H1 (cell line): ENCODE measurements at regions not wholly inside any gene's neighbourhood (a gene's known extent, or its start where the extent isn't known, plus 50 kb on each side); places are given as distances from the start of the nearest gene placed in this dataset.

ENCODE experiments used
- CTCF ChIA-PET: fragments of 300-600 bp; sonication (Branson Sonifier 250); formaldehyde crosslinking; loops from one replicate; lab custom pipeline; 2021; ENCODE audit not compliant: partially characterized antibody; lab: Charles Lee
- POLR2A ChIA-PET: fragments of 300-600 bp; sonication (Branson Sonifier 250); formaldehyde crosslinking; loops from one replicate; lab custom pipeline; 2021; ENCODE audit warnings: inconsistent platforms; ENCODE audit not compliant: partially characterized antibody; lab: Charles Lee
- DNase-seq, 2 experiments: peaks; one replicate each; pipeline versions ENCODE4 v3.0.0 to v3.0.0-alpha.2; 2010 to 2022; ENCODE audit warnings: low spot score in 2 of 2, low read depth in 1 of 2, mixed read lengths in 1 of 2
- FAIRE-seq: peaks from 2 replicates; lab custom pipeline; 2011; peaks lifted over from hg19 to GRCh38; lab: Jason Lieb, UNC
- H2AFZ ChIP-seq: 2 replicates; pipeline ENCODE4 v1.8.1; 2012; ENCODE audit warnings: low read length, inconsistent platforms
- H2AK5ac ChIP-seq: 2 replicates; pipeline ENCODE4 v1.6.1; 2013; ENCODE audit warnings: low read depth, low read length
- H2BK120ac ChIP-seq: replicated peaks from 2 replicates; pipeline ENCODE3; 2013; ENCODE audit warnings: low read depth, low read length, inconsistent platforms
- H2BK12ac ChIP-seq: 2 replicates; pipeline ENCODE4 v1.6.1; 2013; ENCODE audit warnings: low read depth, low read length
- H2BK15ac ChIP-seq: 2 replicates; pipeline ENCODE4 v1.6.1; 2013; ENCODE audit warnings: low read length
- H2BK20ac ChIP-seq: 2 replicates; pipeline ENCODE4 v1.6.1; 2013; ENCODE audit warnings: low read length
- H2BK5ac ChIP-seq: 2 replicates; pipeline ENCODE4 v1.6.1; 2013; ENCODE audit warnings: low read depth, low read length
- H3K14ac ChIP-seq: 2 replicates; pipeline ENCODE4 v1.6.1; 2013; ENCODE audit warnings: inconsistent platforms; ENCODE audit not compliant: insufficient read length
- H3K18ac ChIP-seq: 2 replicates; pipeline ENCODE4 v1.6.1; 2013; ENCODE audit warnings: low read length; ENCODE audit errors: extremely low read depth
- H3K23ac ChIP-seq: 2 replicates; pipeline ENCODE4 v1.6.1; 2013; ENCODE audit warnings: inconsistent platforms; ENCODE audit not compliant: insufficient read length
- H3K23me2 ChIP-seq: 2 replicates; pipeline ENCODE4 v1.6.1; 2013; ENCODE audit warnings: low read depth, low read length
- H3K27ac ChIP-seq: 2 replicates; pipeline ENCODE4 v1.6.1; 2011; ENCODE audit warnings: low read depth, low read length, inconsistent platforms
- H3K27me3 ChIP-seq, 4 experiments: replicated peaks in 1 of 4; 1 replicate in 1 of 4; 2 replicates in 3 of 4; pipeline versions ENCODE4 v1.6.1 to v1.8.1; 2011 to 2013; ENCODE audit warnings: low read length in 3 of 4, mild to moderate bottlenecking in 3 of 4, inconsistent platforms in 2 of 4, mixed read lengths in 2 of 4, moderate library complexity in 1 of 4; ENCODE audit not compliant: control insufficient read depth in 3 of 4, insufficient read depth in 3 of 4; ENCODE audit errors: extremely low read depth in 1 of 4
- H3K36me3 ChIP-seq, 4 experiments: 2 replicates each; pipeline versions ENCODE4 v1.6.1 to v1.8.1; 2011 to 2013; ENCODE audit warnings: mild to moderate bottlenecking in 4 of 4, low read length in 3 of 4, moderate library complexity in 2 of 4, control low read depth in 1 of 4, inconsistent platforms in 1 of 4; ENCODE audit not compliant: insufficient read depth in 4 of 4, control insufficient read depth in 2 of 4
- H3K4ac ChIP-seq: replicated peaks from 2 replicates; pipeline ENCODE3; 2013; ENCODE audit warnings: low read length, low read depth, mixed read lengths, inconsistent platforms; ENCODE audit not compliant: insufficient read length
- H3K4me1 ChIP-seq, 4 experiments: replicated peaks in 1 of 4; 1 replicate in 1 of 4; 2 replicates in 3 of 4; pipeline versions ENCODE4 v1.6.1 to v1.8.1; 2011 to 2013; ENCODE audit warnings: low read length in 3 of 4, inconsistent platforms in 2 of 4, mixed read lengths in 1 of 4; ENCODE audit not compliant: insufficient read depth in 4 of 4, control insufficient read depth in 3 of 4
- H3K4me2 ChIP-seq, 2 experiments: 2 replicates each; pipeline versions ENCODE4 v1.6.1 to v1.8.1; 2011 to 2013; ENCODE audit warnings: low read depth in 2 of 2, low read length in 2 of 2, control low read depth in 1 of 2, inconsistent platforms in 1 of 2, mild to moderate bottlenecking in 1 of 2; ENCODE audit not compliant: insufficient read depth in 1 of 2
- H3K4me3 ChIP-seq, 4 experiments: fragments of 200-600, 300-600 bp in 1 of 4; sonication (generic), shearing (Covaris generic), sonication (Bioruptor Twin) in 1 of 4; 2 replicates each; pipeline versions ENCODE4 v1.5.1 to v1.8.1; 2011 to 2016; ENCODE audit warnings: low read length in 4 of 4, low read depth in 3 of 4, control low read depth in 2 of 4, inconsistent platforms in 2 of 4, mild to moderate bottlenecking in 2 of 4, mixed read lengths in 1 of 4, moderate library complexity in 1 of 4; ENCODE audit not compliant: insufficient read depth in 2 of 4; ENCODE audit errors: extremely low read depth in 1 of 4
- H3K56ac ChIP-seq: replicated peaks from 2 replicates; pipeline ENCODE3; 2013; ENCODE audit warnings: low read depth, mild to moderate bottlenecking, mixed read lengths, low read length, inconsistent platforms; ENCODE audit not compliant: insufficient read length
- H3K79me1 ChIP-seq: 2 replicates; pipeline ENCODE4 v1.6.1; 2013; ENCODE audit warnings: low read depth, low read length, control low read depth
- H3K79me2 ChIP-seq, 2 experiments: 2 replicates each; pipeline versions ENCODE4 v1.6.1 to v1.8.1; 2012 to 2013; ENCODE audit warnings: low read length in 2 of 2, mild to moderate bottlenecking in 2 of 2, inconsistent platforms in 1 of 2; ENCODE audit not compliant: insufficient read depth in 2 of 2, control insufficient read depth in 1 of 2
- H3K9ac ChIP-seq, 4 experiments: replicated peaks in 1 of 4; 1 replicate in 1 of 4; 2 replicates in 3 of 4; pipeline versions ENCODE4 v1.6.1 to v1.8.1; 2011 to 2013; ENCODE audit warnings: low read depth in 3 of 4, low read length in 3 of 4, control low read depth in 2 of 4, mild to moderate bottlenecking in 2 of 4, moderate library complexity in 2 of 4, inconsistent platforms in 1 of 4; ENCODE audit errors: extremely low read depth in 1 of 4
- H3K9me3 ChIP-seq, 2 experiments: 2 replicates each; pipeline versions ENCODE4 v1.6.1 to v1.8.1; 2012 to 2013; ENCODE audit warnings: mild to moderate bottlenecking in 2 of 2, moderate library complexity in 2 of 2, control low read depth in 1 of 2, inconsistent platforms in 1 of 2, low read depth in 1 of 2, low read length in 1 of 2, mixed read lengths in 1 of 2; ENCODE audit not compliant: insufficient read depth in 2 of 2
- H4K20me1 ChIP-seq, 2 experiments: replicated peaks in 1 of 2; 2 replicates each; pipeline versions ENCODE3 to v1.8.1; 2011 to 2013; ENCODE audit warnings: inconsistent platforms in 2 of 2, low read length in 2 of 2, mild to moderate bottlenecking in 1 of 2; ENCODE audit not compliant: insufficient read depth in 2 of 2, control insufficient read depth in 1 of 2
- H4K5ac ChIP-seq: 2 replicates; pipeline ENCODE4 v1.6.1; 2013; ENCODE audit warnings: low read length, low read depth, mixed read lengths, inconsistent platforms; ENCODE audit not compliant: insufficient read length
- H4K8ac ChIP-seq: 2 replicates; pipeline ENCODE4 v1.8.0; 2013; ENCODE audit warnings: mild to moderate bottlenecking, moderate library complexity, low read length, inconsistent platforms; ENCODE audit not compliant: insufficient read depth; ENCODE audit errors: extremely low read depth
- H4K91ac ChIP-seq: replicated peaks from 2 replicates; pipeline ENCODE3; 2013; ENCODE audit warnings: low read length, mixed read lengths, inconsistent platforms; ENCODE audit not compliant: insufficient read length
- BRCA1 ChIP-seq: IDR thresholded peaks from 2 replicates; pipeline ENCODE4 v1.6.1; 2012; ENCODE audit warnings: low read depth, low read length, improper control_type of control experiment
- CHD1 ChIP-seq: IDR thresholded peaks from 2 replicates; pipeline ENCODE4 v1.6.1; 2012; ENCODE audit warnings: low read depth, low read length, improper control_type of control experiment
- CTCF ChIP-seq, 3 experiments: IDR thresholded peaks; 1 replicate in 2 of 3; 2 replicates in 1 of 3; pipeline versions ENCODE4 v1.5.1 to v1.6.1; 2011; ENCODE audit warnings: low read length in 3 of 3, mild to moderate bottlenecking in 3 of 3, inconsistent platforms in 2 of 3, low read depth in 1 of 3, moderate library complexity in 1 of 3; ENCODE audit not compliant: insufficient read depth in 1 of 3; ENCODE audit errors: control extremely low read depth in 1 of 3
- EP300 ChIP-seq, 2 experiments: IDR thresholded peaks; 1 replicate in 1 of 2; 2 replicates in 1 of 2; pipeline ENCODE4 v1.6.1; 2011 to 2012; ENCODE audit warnings: low read depth in 2 of 2, low read length in 2 of 2, mild to moderate bottlenecking in 2 of 2, borderline replicate concordance in 1 of 2, inconsistent platforms in 1 of 2, moderate library complexity in 1 of 2
- JUN ChIP-seq: IDR thresholded peaks from 2 replicates; pipeline ENCODE4 v1.6.1; 2011; ENCODE audit warnings: low read depth, mild to moderate bottlenecking, improper control_type of control experiment, low read length
- PHF8 ChIP-seq: fragments of 200-600 bp; sonication (generic); conservative IDR thresholded peaks from 2 replicates; pipeline ENCODE4 v1.7.1; 2012; ENCODE audit warnings: low read depth, mild to moderate bottlenecking, inconsistent platforms, low read length, moderate library complexity
- TBP ChIP-seq: IDR thresholded peaks from 2 replicates; pipeline ENCODE4 v1.6.1; 2011; ENCODE audit warnings: low read depth, low read length, improper control_type of control experiment
- WGBS, 2 experiments: shearing (Covaris generic) in 1 of 2; methylation state at CpG; one replicate each; pipeline versions ENCODE4 v1.1.6 to v1.1.7; 2013 to 2015; ENCODE audit warnings: low lambda C conversion rate in 2 of 2, mixed read lengths in 2 of 2, inconsistent platforms in 1 of 2, low coverage in 1 of 2, missing lambda C conversion rate in 1 of 2; ENCODE audit not compliant: insufficient replicate concordance in 2 of 2, insufficient coverage in 1 of 2, insufficient read length in 1 of 2; ENCODE audit errors: extremely low coverage in 1 of 2, missing lambda C conversion rate in 1 of 2; 5-methylcytosine and 5-hydroxymethylcytosine counted together
- TF ChIP-seq, protein P1 (sequence below): IDR thresholded peaks from 2 replicates; pipeline ENCODE4 v1.6.1; 2011; ENCODE audit warnings: low read length, improper control_type of control experiment
- TF ChIP-seq, protein P2 (sequence below): IDR thresholded peaks from 2 replicates; pipeline ENCODE4 v1.6.1; 2012; ENCODE audit warnings: low read length, inconsistent platforms

- H3K23me2 ChIP-seq: no peaks in the 10 kb centered on the region
- no peak overlapping the region for H2BK20ac ChIP-seq
- H2AK5ac ChIP-seq: no peak overlapping the region
- H3K36me3 ChIP-seq: no peaks in the 10 kb centered on the region
- H4K8ac ChIP-seq: no peak overlapping the region
- no peaks in the 10 kb centered on the region for H3K79me1 ChIP-seq
- H2BK5ac ChIP-seq: no peak overlapping the region
- 84% methylated on average over 2 of the region's 2 CpGs; no CpG with 5 or more reads in 1 of the 2 experiments for WGBS, 2 experiments
- no peak overlapping the region for H3K4me2 ChIP-seq
- no peak overlapping the region for H3K9ac ChIP-seq
- H3K14ac ChIP-seq: no peak overlapping the region
- DNase-seq (no peak), FAIRE-seq (no peak)
- H4K20me1 ChIP-seq: no peaks in the 10 kb centered on the region
- no peak overlapping the region for H2AFZ ChIP-seq
- H3K23ac ChIP-seq: no peak overlapping the region
- H4K91ac ChIP-seq: no peak overlapping the region
- H3K27ac ChIP-seq: no peak overlapping the region
- no peaks in the 10 kb centered on the region for H3K79me2 ChIP-seq
- CTCF ChIA-PET: no interaction called here
- H3K9me3 ChIP-seq: no peaks in the 10 kb centered on the region
- H3K4me1 ChIP-seq: no peaks in the 10 kb centered on the region
- no peak overlapping the region for H3K4me3 ChIP-seq
- POLR2A ChIA-PET: no interaction called here
- H2BK120ac ChIP-seq: no peak overlapping the region
- no peak overlapping the region for H4K5ac ChIP-seq
- no peak overlapping the region for H3K4ac ChIP-seq
- no peak overlapping the region for H3K18ac ChIP-seq
- no peak overlapping the region for H2BK12ac ChIP-seq
- H3K27me3 ChIP-seq: no peaks in the 10 kb centered on the region
- H2BK15ac ChIP-seq: no peak overlapping the region
- no peak overlapping the region for H3K56ac ChIP-seq
- TF ChIP-seq CHD1 (no peak), JUN (no peak), CTCF (IDR thresholded peaks at IDR 0.05; ENCODE audit: control extremely low read depth in 1 of 3, insufficient read depth in 1 of 3, low read depth in 1 of 3, low read length in 3 of 3) (no peak), PHF8 (no peak), EP300 (IDR thresholded peaks at IDR 0.05; ENCODE audit: borderline replicate concordance in 1 of 2, low read depth in 2 of 2, low read length in 2 of 2) (no peak), BRCA1 (no peak), TBP (no peak)
- TF ChIP-seq, protein P1, sequence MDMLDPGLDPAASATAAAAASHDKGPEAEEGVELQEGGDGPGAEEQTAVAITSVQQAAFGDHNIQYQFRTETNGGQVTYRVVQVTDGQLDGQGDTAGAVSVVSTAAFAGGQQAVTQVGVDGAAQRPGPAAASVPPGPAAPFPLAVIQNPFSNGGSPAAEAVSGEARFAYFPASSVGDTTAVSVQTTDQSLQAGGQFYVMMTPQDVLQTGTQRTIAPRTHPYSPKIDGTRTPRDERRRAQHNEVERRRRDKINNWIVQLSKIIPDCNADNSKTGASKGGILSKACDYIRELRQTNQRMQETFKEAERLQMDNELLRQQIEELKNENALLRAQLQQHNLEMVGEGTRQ: no peak
- TF ChIP-seq, protein P2, sequence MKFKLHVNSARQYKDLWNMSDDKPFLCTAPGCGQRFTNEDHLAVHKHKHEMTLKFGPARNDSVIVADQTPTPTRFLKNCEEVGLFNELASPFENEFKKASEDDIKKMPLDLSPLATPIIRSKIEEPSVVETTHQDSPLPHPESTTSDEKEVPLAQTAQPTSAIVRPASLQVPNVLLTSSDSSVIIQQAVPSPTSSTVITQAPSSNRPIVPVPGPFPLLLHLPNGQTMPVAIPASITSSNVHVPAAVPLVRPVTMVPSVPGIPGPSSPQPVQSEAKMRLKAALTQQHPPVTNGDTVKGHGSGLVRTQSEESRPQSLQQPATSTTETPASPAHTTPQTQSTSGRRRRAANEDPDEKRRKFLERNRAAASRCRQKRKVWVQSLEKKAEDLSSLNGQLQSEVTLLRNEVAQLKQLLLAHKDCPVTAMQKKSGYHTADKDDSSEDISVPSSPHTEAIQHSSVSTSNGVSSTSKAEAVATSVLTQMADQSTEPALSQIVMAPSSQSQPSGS: no peak
Measured at GRCh38 chr3:165603196-165603595, 234.0 kb downstream of the BCHE start.
